Nephron (organoid): ENCODE measurements at regions not wholly inside any gene's neighbourhood (a gene's known extent, or its start where the extent isn't known, plus 50 kb on each side); places are given as distances from the start of the nearest gene placed in this dataset.
"Not testable (repeated sequence)": the region's sequence is repeated elsewhere in the genome, so short reads cannot be mapped to it uniquely, and the experiment has no call there.

Source experiments
- H3K27ac Mint-ChIP-seq, 3 experiments: 2 replicates each; pipeline ENCODE4 v1.8.0; 2020; ENCODE audit warnings: mixed read lengths in 3 of 3, mild to moderate bottlenecking in 2 of 3, moderate library complexity in 1 of 3
- H3K27me3 Mint-ChIP-seq: 2 replicates; pipeline ENCODE4 v1.8.0; 2021; ENCODE audit warnings: low read depth, mild to moderate bottlenecking, moderate library complexity, mixed read lengths
- H3K36me3 Mint-ChIP-seq: 2 replicates; pipeline ENCODE4 v1.8.0; 2020; ENCODE audit warnings: low read depth, mixed read lengths
- H3K4me1 Mint-ChIP-seq: 2 replicates; pipeline ENCODE4 v1.8.0; 2020; ENCODE audit warnings: mixed read lengths
- H3K4me3 Mint-ChIP-seq, 3 experiments: 2 replicates each; pipeline ENCODE4 v1.8.0; 2020; ENCODE audit warnings: mild to moderate bottlenecking in 3 of 3, mixed read lengths in 3 of 3, moderate library complexity in 2 of 3
- H3K9me3 Mint-ChIP-seq: 2 replicates; pipeline ENCODE4 v1.8.0; 2020; ENCODE audit warnings: mixed read lengths
- CTCF ChIP-seq, 3 experiments: fragments of 200-600 bp; sonication (generic); IDR thresholded peaks; one replicate each; pipeline ENCODE4 v1.5.0; 2021; ENCODE audit warnings: antibody characterized with exemption in 3 of 3; ENCODE audit not compliant: unreplicated experiment in 3 of 3

- Mint-ChIP-seq H3K9me3 (peaks cover 2% of the 10 kb centered on the region), H3K36me3 (no peaks in the 10 kb centered on the region), H3K27ac (no peak overlapping the region), H3K4me1 (no peaks in the 10 kb centered on the region), H3K4me3 (no peak overlapping the region), H3K27me3 (no peaks in the 10 kb centered on the region)
- TF ChIP-seq CTCF (IDR thresholded peaks at IDR 0.05; ENCODE audit: unreplicated experiment in 3 of 3): peak; percentile 34 to 50 (median 39)
Measured at GRCh38 chrX:131854581-131854980, 168.5 kb upstream of the STK26 start.

GRCh38 chrX:131861088-131861787 is 161.9 kb upstream of the STK26 start:
- H3K36me3 Mint-ChIP-seq: no peaks in the 10 kb centered on the region
- H3K27ac Mint-ChIP-seq: no peak overlapping the region
- peaks cover 10% of the 10 kb centered on the region for H3K9me3 Mint-ChIP-seq
- no peak overlapping the region for H3K4me3 Mint-ChIP-seq
- no peak for TF ChIP-seq CTCF (IDR thresholded peaks at IDR 0.05; ENCODE audit: unreplicated experiment in 3 of 3)
- no peaks in the 10 kb centered on the region for H3K27me3 Mint-ChIP-seq
- H3K4me1 Mint-ChIP-seq: no peaks in the 10 kb centered on the region

GRCh38 chrX:131862321-131862720 is 160.8 kb upstream of the STK26 start:
- H3K9me3 Mint-ChIP-seq: peaks cover 10% of the 10 kb centered on the region

GRCh38 chrX:131869182-131869581 is 153.9 kb upstream of the STK26 start:
- Mint-ChIP-seq H3K27me3 (no peaks in the 10 kb centered on the region), H3K9me3 (peaks cover 2% of the 10 kb centered on the region), H3K4me1 (no peaks in the 10 kb centered on the region), H3K4me3 (no peak overlapping the region), H3K36me3 (no peaks in the 10 kb centered on the region), H3K27ac (no peak overlapping the region)
- no peak for TF ChIP-seq CTCF (IDR thresholded peaks at IDR 0.05; ENCODE audit: unreplicated experiment in 3 of 3)

More at GRCh38 chrX:131862321-131862720, 160.8 kb upstream of the STK26 start:
- Mint-ChIP-seq H3K27me3 (no peaks in the 10 kb centered on the region), H3K27ac (no peak overlapping the region), H3K4me3 (no peak overlapping the region), H3K4me1 (no peaks in the 10 kb centered on the region), H3K36me3 (no peaks in the 10 kb centered on the region)
- no peak for TF ChIP-seq CTCF (IDR thresholded peaks at IDR 0.05; ENCODE audit: unreplicated experiment in 3 of 3)

GRCh38 chrX:131874300-131874699 is 148.8 kb upstream of the STK26 start:
- Mint-ChIP-seq H3K9me3 (peaks cover 2% of the 10 kb centered on the region), H3K27ac (no peak overlapping the region), H3K4me3 (no peak overlapping the region), H3K27me3 (no peaks in the 10 kb centered on the region), H3K36me3 (no peaks in the 10 kb centered on the region), H3K4me1 (no peaks in the 10 kb centered on the region)
- no peak for TF ChIP-seq CTCF (IDR thresholded peaks at IDR 0.05; ENCODE audit: unreplicated experiment in 3 of 3)

- H3K9me3 Mint-ChIP-seq, H3K4me3 Mint-ChIP-seq, H3K36me3 Mint-ChIP-seq, H3K27ac Mint-ChIP-seq, H3K27me3 Mint-ChIP-seq, H3K4me1 Mint-ChIP-seq: not testable (repeated sequence)
Measured at GRCh38 chrX:131875827-131876226, 147.3 kb upstream of the STK26 start.
